IMR-90 (cell line): ENCODE measurements at regions not wholly inside any gene's neighbourhood (a gene's known extent, or its start where the extent isn't known, plus 50 kb on each side); places are given as distances from the start of the nearest gene placed in this dataset.

Experiments
- ATAC-seq: fragments of 200-7000 bp; cut with Tn5 transposase; 2 replicates; pipeline ENCODE4 v1.9.1; 2020; ENCODE audit warnings: low read depth, mild to moderate bottlenecking, moderate library complexity
- BruUV-seq: library from RNA; stranded (reverse); fragments of 400-500 nt; replicated peaks from 2 replicates; lab custom pipeline; 2021; lab: Mats Ljungman, UMichigan
- CTCF ChIA-PET: fragments of 300-600 bp; formaldehyde crosslinking; extraction: SDS; loops from one replicate; lab custom pipeline; 2021; ENCODE audit warnings: antibody characterized with exemption; lab: Yijun Ruan, JAX
- POLR2A ChIA-PET: fragments of 300-600 bp; sonication (Branson Sonifier 250); formaldehyde crosslinking; loops from one replicate; lab custom pipeline; 2022; ENCODE audit warnings: antibody characterized with exemption; ENCODE audit not compliant: unreplicated experiment; lab: Charles Lee
- DNase-seq: peaks from one replicate; pipeline ENCODE4 v3.0.0; 2013
- H2AFZ ChIP-seq: replicated peaks from 2 replicates; pipeline ENCODE3; 2013; ENCODE audit warnings: low read length, mild to moderate bottlenecking; ENCODE audit not compliant: poor library complexity
- H2AK5ac ChIP-seq: 2 replicates; pipeline ENCODE4 v1.6.1; 2013; ENCODE audit warnings: low read depth, low read length, inconsistent platforms
- H2AK9ac ChIP-seq: replicated peaks from 2 replicates; pipeline ENCODE3; 2013; ENCODE audit warnings: mild to moderate bottlenecking, low read depth, low read length, moderate library complexity; ENCODE audit not compliant: poor library complexity
- H2BK120ac ChIP-seq: 2 replicates; pipeline ENCODE4 v1.6.1; 2013; ENCODE audit warnings: low read depth, low read length, inconsistent platforms
- H2BK15ac ChIP-seq: 3 replicates; pipeline ENCODE4 v1.6.1; 2013; ENCODE audit warnings: low read depth, low read length, inconsistent platforms
- H2BK20ac ChIP-seq: 2 replicates; pipeline ENCODE4 v1.6.1; 2013; ENCODE audit warnings: low read depth, mild to moderate bottlenecking, inconsistent platforms, low read length, moderate library complexity
- H2BK5ac ChIP-seq: 2 replicates; pipeline ENCODE4 v1.6.1; 2013; ENCODE audit warnings: mild to moderate bottlenecking, low read depth, low read length, inconsistent platforms; ENCODE audit not compliant: poor library complexity, severe bottlenecking
- H3K14ac ChIP-seq: replicated peaks from 2 replicates; pipeline ENCODE4 v1.6.1; 2013; ENCODE audit warnings: low read depth, low read length, inconsistent platforms
- H3K18ac ChIP-seq: 2 replicates; pipeline ENCODE4 v1.6.1; 2013; ENCODE audit warnings: low read depth, low read length, control low read depth
- H3K23ac ChIP-seq: 2 replicates; pipeline ENCODE4 v1.6.1; 2013; ENCODE audit warnings: low read depth, low read length, inconsistent platforms
- H3K27ac ChIP-seq: 2 replicates; pipeline ENCODE4 v1.5.1; 2013; ENCODE audit warnings: mild to moderate bottlenecking, control low read depth, low read length; ENCODE audit not compliant: insufficient read depth
- H3K27me3 ChIP-seq: 2 replicates; pipeline ENCODE4 v1.6.1; 2013; ENCODE audit warnings: low read length; ENCODE audit not compliant: control insufficient read depth, insufficient read depth
- H3K36me3 ChIP-seq: 2 replicates; pipeline ENCODE4 v1.6.1; 2013; ENCODE audit warnings: low read length, mixed read lengths; ENCODE audit not compliant: control insufficient read depth, insufficient read depth
- H3K4ac ChIP-seq: 2 replicates; pipeline ENCODE4 v1.6.1; 2013; ENCODE audit warnings: low read depth, low read length, inconsistent platforms
- H3K4me1 ChIP-seq: 2 replicates; pipeline ENCODE4 v1.6.1; 2013; ENCODE audit warnings: low read length, mixed read lengths; ENCODE audit not compliant: control insufficient read depth, insufficient read depth
- H3K4me2 ChIP-seq: 2 replicates; pipeline ENCODE4 v1.6.1; 2013; ENCODE audit warnings: low read depth, mild to moderate bottlenecking, control low read depth, low read length, moderate library complexity
- H3K4me3 ChIP-seq: 2 replicates; pipeline ENCODE4 v1.5.1; 2013; ENCODE audit warnings: low read depth, mild to moderate bottlenecking, control low read depth, low read length, moderate library complexity; ENCODE audit not compliant: insufficient read depth
- H3K56ac ChIP-seq: 2 replicates; pipeline ENCODE4 v1.6.1; 2013; ENCODE audit warnings: low read length, inconsistent platforms; ENCODE audit not compliant: insufficient read depth; ENCODE audit errors: extremely low read depth
- H3K79me1 ChIP-seq, 2 experiments: 2 replicates each; pipeline ENCODE4 v1.6.1; 2013; ENCODE audit warnings: low read length in 2 of 2, inconsistent platforms in 1 of 2, low read depth in 1 of 2
- H3K9ac ChIP-seq: 2 replicates; pipeline ENCODE4 v1.6.1; 2013; ENCODE audit warnings: low read depth, low read length, control low read depth
- H3K9me1 ChIP-seq: 2 replicates; pipeline ENCODE4 v1.6.1; 2013; ENCODE audit warnings: low read length, inconsistent platforms; ENCODE audit not compliant: insufficient read depth
- H3K9me3 ChIP-seq: 2 replicates; pipeline ENCODE4 v1.6.1; 2013; ENCODE audit warnings: low read length; ENCODE audit not compliant: control insufficient read depth, insufficient read depth
- H4K20me1 ChIP-seq: 2 replicates; pipeline ENCODE4 v1.6.1; 2013; ENCODE audit warnings: low read length, inconsistent platforms; ENCODE audit not compliant: insufficient read depth
- H4K5ac ChIP-seq: 2 replicates; pipeline ENCODE4 v1.6.1; 2013; ENCODE audit warnings: mild to moderate bottlenecking, low read depth, low read length, control low read depth
- H4K8ac ChIP-seq, 2 experiments: 2 replicates each; pipeline ENCODE4 v1.6.1; 2013; ENCODE audit warnings: low read depth in 2 of 2, low read length in 2 of 2, control low read depth in 1 of 2, inconsistent platforms in 1 of 2
- H4K91ac ChIP-seq: 2 replicates; pipeline ENCODE4 v1.6.1; 2013; ENCODE audit warnings: low read depth, low read length, inconsistent platforms; ENCODE audit not compliant: insufficient read depth
- CEBPB ChIP-seq: IDR thresholded peaks from 2 replicates; pipeline ENCODE4 v1.6.1; 2012; ENCODE audit warnings: low read depth, low read length, improper control_type of control experiment
- FOS ChIP-seq: fragments of 150-350 bp; IDR thresholded peaks from 2 replicates; pipeline ENCODE4 v1.6.1; 2016; ENCODE audit warnings: low read depth, low read length
- MXI1 ChIP-seq: IDR thresholded peaks from 2 replicates; pipeline ENCODE4 v1.6.1; 2012; ENCODE audit warnings: low read depth, mild to moderate bottlenecking, low read length, moderate library complexity, borderline replicate concordance
- POLR2A ChIP-seq: IDR thresholded peaks from 2 replicates; pipeline ENCODE4 v1.6.1; 2012; ENCODE audit warnings: mild to moderate bottlenecking, low read depth, low read length
- USF2 ChIP-seq: fragments of 150-350 bp; IDR thresholded peaks from 2 replicates; pipeline ENCODE4 v1.6.1; 2017; ENCODE audit warnings: mild to moderate bottlenecking, antibody characterized with exemption, low read length, low read depth
- WGBS, 2 experiments: methylation state at CpG; one replicate each; pipeline versions ENCODE4 v1.1.5 to v1.1.7; 2013; ENCODE audit warnings: missing lambda C conversion rate in 2 of 2; ENCODE audit not compliant: insufficient read length in 1 of 2; ENCODE audit errors: extremely low coverage in 2 of 2; 5-methylcytosine and 5-hydroxymethylcytosine counted together
- dilution Hi-C: fragments of 300-500 bp; cut with HindIII; formaldehyde crosslinking; loops from one replicate; pipeline ENCODE4 v1.14.3; 2018; ENCODE audit warnings: low sequenced_read_pairs; ENCODE audit not compliant: unreplicated experiment
- in situ Hi-C: fragments of 300-500 bp; cut with MboI; formaldehyde crosslinking; loops from 3 replicates; pipeline ENCODE4 v1.14.3; 2019; ENCODE audit warnings: low sequenced_read_pairs, inconsistent platforms, mixed read lengths
- intact Hi-C: fragments of 100-400 bp; cut with micrococcal nuclease; formaldehyde crosslinking; loops from 2 replicates; pipeline ENCODE4 v1.10.0; 2022
- TF ChIP-seq, protein P1 (sequence below): conservative IDR thresholded peaks from 2 replicates; pipeline ENCODE4 v1.5.1; 2012; ENCODE audit warnings: mild to moderate bottlenecking, low read depth, low read length, improper control_type of control experiment

DNA sequence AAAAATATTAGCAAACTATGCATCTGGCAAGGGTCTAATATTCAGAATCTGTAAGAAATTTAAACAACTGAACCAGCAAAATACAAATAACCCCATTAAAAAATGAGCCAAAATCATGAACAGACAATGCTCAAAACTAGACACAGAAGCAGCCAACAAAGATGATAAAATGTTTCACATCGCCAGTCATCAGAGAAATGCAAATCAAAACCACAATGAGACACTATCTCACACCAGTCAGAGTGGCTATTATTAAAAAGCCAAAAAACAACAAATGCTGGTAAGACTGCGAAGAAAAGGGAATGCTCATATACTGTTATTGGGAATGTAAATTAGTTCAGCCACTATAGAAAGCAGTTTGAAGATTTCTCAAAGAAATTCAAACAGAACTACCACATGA is 201.3 kb upstream of the CPEB2 start:
- no peak for ATAC-seq
- Histone ChIP-seq H3K18ac (no peak overlapping the region), H3K79me1 (no peaks in the 10 kb centered on the region), H2BK15ac (no peak overlapping the region), H3K4ac (no peak overlapping the region), H3K23ac (no peak overlapping the region), H2BK120ac (no peak overlapping the region), H3K9ac (no peak overlapping the region), H3K4me3 (no peak overlapping the region), H3K27me3 (no peaks in the 10 kb centered on the region), H4K5ac (no peak overlapping the region), H4K8ac (no peak overlapping the region), H3K14ac (no peak overlapping the region), H3K56ac (no peak overlapping the region), H3K4me2 (no peak overlapping the region), H2BK20ac (no peak overlapping the region), H4K20me1 (no peaks in the 10 kb centered on the region), H3K36me3 (no peaks in the 10 kb centered on the region), H2BK5ac (no peak overlapping the region), H3K9me1 (no peaks in the 10 kb centered on the region), H3K4me1 (no peaks in the 10 kb centered on the region), H3K27ac (no peak overlapping the region), H3K9me3 (peaks cover 2% of the 10 kb centered on the region; the same call in 1 of the 2 replicates), H4K91ac (no peak overlapping the region), H2AK5ac (no peak overlapping the region), H2AK9ac (no peak overlapping the region), H2AFZ (no peak overlapping the region)
- no peak for DNase-seq
- ChIA-PET POLR2A (no interaction called here), CTCF (no interaction called here)
- in situ Hi-C loops, result no loop called here
- WGBS, 2 experiments, result no CpG with 5 or more reads among the region's 2 CpGs
- intact Hi-C loops, result no loop called here
- dilution Hi-C loops, result no loop called here
- TF ChIP-seq POLR2A (no peak), FOS (no peak), USF2 (no peak), CEBPB (no peak), MXI1 (no peak)
- TF ChIP-seq, protein P1, sequence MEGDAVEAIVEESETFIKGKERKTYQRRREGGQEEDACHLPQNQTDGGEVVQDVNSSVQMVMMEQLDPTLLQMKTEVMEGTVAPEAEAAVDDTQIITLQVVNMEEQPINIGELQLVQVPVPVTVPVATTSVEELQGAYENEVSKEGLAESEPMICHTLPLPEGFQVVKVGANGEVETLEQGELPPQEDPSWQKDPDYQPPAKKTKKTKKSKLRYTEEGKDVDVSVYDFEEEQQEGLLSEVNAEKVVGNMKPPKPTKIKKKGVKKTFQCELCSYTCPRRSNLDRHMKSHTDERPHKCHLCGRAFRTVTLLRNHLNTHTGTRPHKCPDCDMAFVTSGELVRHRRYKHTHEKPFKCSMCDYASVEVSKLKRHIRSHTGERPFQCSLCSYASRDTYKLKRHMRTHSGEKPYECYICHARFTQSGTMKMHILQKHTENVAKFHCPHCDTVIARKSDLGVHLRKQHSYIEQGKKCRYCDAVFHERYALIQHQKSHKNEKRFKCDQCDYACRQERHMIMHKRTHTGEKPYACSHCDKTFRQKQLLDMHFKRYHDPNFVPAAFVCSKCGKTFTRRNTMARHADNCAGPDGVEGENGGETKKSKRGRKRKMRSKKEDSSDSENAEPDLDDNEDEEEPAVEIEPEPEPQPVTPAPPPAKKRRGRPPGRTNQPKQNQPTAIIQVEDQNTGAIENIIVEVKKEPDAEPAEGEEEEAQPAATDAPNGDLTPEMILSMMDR, result no peak
- BruUV-seq, result no TSS peak
